Esophagus muscularis mucosa (tissue), 4 donors: ENCODE measurements at regions not wholly inside any gene's neighbourhood (a gene's known extent, or its start where the extent isn't known, plus 50 kb on each side); places are given as distances from the start of the nearest gene placed in this dataset.

Source experiments
- CTCF ChIP-seq, 3 experiments: fragments of 200-600 bp in 2 of 3; fragments of 450-650 bp in 1 of 3; sonication (generic) in 2 of 3; IDR thresholded peaks; one replicate each; pipeline ENCODE4 v1.5.1; 2017 to 2019; ENCODE audit warnings: antibody characterized with exemption in 3 of 3, mild to moderate bottlenecking in 2 of 3, moderate library complexity in 1 of 3
- EP300 ChIP-seq: sonication (generic); formaldehyde crosslinking; IDR thresholded peaks from one replicate; pipeline ENCODE4 v1.6.1; 2017; ENCODE audit warnings: antibody characterized with exemption
- POLR2A ChIP-seq: fragments of 450-650 bp; IDR thresholded peaks from one replicate; pipeline ENCODE4 v1.6.1; 2017; ENCODE audit warnings: antibody characterized with exemption, moderate library complexity, mild to moderate bottlenecking, low read depth
- POLR2AphosphoS5 ChIP-seq, 2 donors: sonication (generic); formaldehyde crosslinking; IDR thresholded peaks; one replicate each; pipeline ENCODE4 v1.6.1; 2017; ENCODE audit warnings: antibody characterized with exemption in 2 of 2

GRCh38 chr6:71558974-71559373, 270.4 kb downstream of the OGFRL1 start:
- TF ChIP-seq EP300 (no peak), CTCF (IDR thresholded peaks at IDR 0.05) (no peak), POLR2AphosphoS5 (IDR thresholded peaks at IDR 0.05) (no peak), POLR2A (no peak)
